Right hindlimb (tissue), 1 donor: ENCODE measurements at regions not wholly inside any gene's neighbourhood (a gene's known extent, or its start where the extent isn't known, plus 50 kb on each side); places are given as distances from the start of the nearest gene placed in this dataset.

Experiments
- DNase-seq: peaks from one replicate; pipeline ENCODE4 v3.0.0-alpha.2; 2018

DNA sequence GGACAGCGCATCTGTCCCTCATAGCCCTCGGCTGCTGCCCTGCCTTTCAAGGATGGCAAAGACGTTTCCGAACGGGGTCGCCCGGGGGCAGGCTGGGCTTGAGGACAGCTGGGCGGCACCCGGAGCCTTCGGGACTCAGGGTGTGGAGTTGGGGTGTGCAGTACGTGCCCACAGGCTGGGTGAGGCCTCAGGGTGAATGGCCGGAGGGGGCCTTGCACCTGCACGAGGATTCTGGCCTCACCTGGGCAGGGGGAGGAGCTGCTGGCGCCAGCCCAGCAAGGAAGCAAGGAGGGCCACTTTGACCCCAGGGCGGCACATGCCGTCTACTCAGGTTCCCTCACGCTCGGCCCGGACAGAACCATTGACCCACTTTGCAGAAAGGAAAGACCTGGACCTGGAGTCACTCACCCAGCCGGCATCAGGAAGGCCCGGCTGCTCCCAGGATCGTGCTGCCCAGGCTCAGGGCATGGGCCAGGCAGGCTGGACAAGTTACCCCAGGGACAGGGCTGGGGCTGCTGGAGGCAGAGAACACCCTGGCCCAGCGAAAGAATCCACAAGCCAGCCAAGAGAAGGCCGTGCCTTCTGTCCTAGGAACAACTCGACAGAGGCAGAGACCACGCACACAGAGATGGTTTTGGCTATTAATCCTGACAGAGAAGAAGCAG is 65.1 kb upstream of the TTC34 start:
- no peak for DNase-seq

GRCh38 chr1:2867087-2867425 is 65.6 kb upstream of the TTC34 start:
- DNase-seq = no peak

DNA sequence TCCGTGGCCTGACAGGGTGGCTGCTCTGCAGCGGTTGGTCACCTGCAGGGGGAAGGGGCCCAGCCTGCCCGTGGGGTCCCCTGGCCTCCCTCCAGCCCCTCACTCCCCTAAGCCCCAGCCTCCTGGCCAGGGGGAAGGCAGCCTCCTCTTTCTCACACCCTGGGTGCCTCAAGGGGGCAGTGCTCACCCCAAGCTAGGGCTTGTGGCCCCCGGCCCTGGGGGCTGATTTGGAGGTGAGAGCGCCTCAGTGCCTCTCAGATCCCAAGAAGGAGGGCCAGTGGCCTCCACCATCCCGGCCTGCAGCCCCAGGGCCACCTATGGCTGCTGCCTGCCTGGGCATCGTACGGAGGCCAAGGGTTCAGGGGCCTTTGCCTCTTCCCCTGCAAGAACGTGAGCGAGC is 66.4 kb upstream of the TTC34 start:
- no peak for DNase-seq

DNA sequence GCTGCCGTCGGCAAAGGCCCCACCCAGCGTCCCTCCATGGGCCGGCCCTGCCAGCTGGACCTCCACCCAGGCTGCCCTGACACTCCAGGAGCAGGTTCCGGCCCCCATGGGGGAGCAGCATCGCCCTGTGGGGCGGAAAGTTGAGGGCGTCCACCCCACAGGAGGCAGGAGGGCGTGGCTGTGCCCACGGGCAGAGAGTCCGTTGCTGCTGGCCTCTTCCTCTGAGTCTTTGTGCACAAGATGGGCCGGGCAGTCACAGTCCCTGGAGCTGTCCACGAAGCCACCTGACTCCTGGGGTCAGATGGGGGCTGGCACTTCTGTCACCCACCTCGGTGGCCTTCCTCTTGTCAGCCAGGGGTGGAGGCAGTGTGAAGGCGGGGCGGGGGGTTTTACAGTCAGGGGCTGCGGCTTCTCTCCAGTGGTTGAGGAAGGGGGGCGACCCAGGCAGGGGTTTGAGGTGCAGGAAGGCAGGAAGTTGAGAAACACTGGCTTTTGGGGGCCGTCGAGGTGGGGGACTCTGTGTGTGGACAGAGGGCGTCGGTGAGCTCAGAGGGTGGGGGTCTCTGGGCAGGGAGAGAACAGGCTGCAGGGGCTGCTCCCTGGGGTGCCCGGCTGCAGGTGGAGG is 67.2 kb upstream of the TTC34 start:
- no peak for DNase-seq

GRCh38 chr1:2871246-2871815 is 69.8 kb upstream of the TTC34 start:
- DNase-seq = no peak

- DNase-seq = no peak
Observed at GRCh38 chr1:2874207-2874606, 72.7 kb upstream of the TTC34 start.

GRCh38 chr1:2874607-2875480 is 73.4 kb upstream of the TTC34 start:
- no peak for DNase-seq

DNA sequence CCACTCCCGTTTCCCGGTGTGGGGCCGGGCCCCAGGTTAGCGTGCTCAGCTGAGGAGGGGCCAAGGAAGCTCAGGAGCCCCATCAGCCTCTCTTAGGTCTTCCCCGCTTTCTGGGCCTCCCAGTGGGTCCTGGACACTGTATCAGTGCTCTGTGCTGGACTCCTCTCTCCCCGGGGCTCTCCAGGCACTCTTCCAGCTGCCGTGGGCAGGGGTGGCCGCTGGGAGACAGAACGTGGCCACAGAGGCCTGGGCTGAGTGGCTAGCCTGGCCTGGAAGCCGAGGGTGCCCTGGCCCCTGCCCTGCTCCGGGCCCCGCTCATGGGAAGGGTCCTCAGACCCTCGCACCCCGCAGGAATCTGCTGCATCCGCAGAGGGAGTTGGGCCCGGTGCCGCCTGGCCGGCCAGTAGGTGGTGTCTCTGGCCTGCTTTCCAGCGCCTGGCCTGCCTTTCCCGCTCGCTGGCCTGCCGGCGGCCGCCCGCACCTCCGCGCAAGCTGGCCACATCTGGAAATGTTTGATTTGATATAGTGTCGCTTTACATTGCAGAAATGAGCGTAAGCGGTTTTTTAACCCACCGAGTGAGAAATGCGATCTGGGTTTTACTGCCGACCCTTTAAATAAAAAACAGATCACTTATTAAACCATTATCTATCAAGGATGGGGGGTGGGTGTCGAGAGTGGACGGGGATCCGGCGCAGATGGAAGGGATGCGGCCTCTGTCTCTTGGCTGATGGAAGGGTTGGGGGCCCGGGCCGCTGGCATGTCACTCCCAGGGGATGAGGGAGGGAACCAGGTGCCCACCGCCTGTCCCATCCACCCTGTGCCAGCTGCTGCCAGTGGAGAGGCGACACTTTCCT is 74.4 kb upstream of the TTC34 start:
- peak; percentile 73 for DNase-seq

DNA sequence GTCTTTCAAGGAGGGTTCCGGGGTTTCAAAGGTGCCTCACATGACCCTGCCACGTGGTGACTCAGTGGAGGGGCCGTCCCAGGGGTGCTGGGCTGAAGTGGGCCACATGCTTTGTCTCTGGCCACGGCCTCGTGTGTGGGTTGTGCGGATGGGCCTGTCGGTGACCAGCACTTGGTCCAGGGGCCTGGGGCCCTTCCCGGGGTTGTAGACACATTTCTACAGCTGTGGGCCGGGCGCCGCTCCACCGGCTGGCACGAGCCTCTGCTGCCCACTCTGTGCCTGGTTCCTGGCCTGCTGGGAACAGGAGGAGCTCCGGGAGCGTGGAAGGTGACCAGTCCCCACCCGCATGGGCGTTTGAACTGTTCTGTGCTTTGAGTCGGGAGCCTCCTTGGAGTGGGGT is 75.4 kb upstream of the TTC34 start:
- DNase-seq = no peak

- no peak for DNase-seq
Observed at GRCh38 chr1:2877391-2877790, 75.9 kb upstream of the TTC34 start.

DNA sequence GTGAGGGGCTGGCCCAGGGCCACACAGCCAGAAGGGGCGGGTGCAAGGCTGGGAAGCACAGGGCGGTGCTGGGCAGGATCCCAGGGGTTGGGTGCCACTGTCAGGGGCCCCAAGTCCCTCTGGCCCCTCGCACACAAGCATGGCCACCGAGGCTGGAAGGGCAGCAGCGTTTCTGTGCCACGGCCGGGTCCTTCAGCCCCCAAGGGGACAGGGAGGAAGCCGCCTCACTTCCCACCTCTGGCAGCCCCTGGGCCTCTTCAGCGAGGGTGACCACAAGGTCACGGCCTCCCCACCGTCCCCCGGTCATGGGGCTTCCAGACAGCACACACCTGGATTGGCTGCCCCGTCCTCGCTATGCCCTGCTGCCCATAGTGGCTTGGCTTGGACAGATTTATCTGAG is 77.1 kb upstream of the TTC34 start:
- DNase-seq = no peak

- no peak for DNase-seq
Observed at GRCh38 chr1:2879026-2879425, 77.5 kb upstream of the TTC34 start.

GRCh38 chr1:2879591-2879990 is 78.1 kb upstream of the TTC34 start:
- DNase-seq = no peak

DNA sequence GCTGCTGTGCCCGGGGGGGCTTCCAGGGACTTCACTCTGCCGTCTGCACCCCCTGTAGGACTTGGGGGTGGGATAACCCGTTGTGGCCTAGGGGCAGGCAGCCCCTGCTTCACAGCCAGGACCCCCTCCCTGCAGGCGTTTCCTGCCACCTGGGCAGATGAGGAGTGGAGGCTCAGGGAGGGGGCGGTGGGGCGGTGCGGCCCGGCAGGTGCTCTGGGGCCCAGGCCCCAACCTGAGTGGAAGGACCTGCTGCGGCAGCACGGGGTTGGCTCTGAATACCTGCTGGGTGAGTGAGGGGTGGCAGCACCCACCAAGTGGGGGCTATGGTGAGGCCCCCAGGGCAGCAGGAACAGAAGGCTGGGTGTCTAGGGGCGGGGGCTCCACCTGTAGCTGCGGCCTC is 78.6 kb upstream of the TTC34 start:
- DNase-seq = no peak

GRCh38 chr1:2880812-2881295 is 79.4 kb upstream of the TTC34 start:
- DNase-seq = no peak

- DNase-seq = no peak
Observed at GRCh38 chr1:2881556-2881955, 80.1 kb upstream of the TTC34 start.

GRCh38 chr1:2882966-2883696 is 81.6 kb upstream of the TTC34 start:
- DNase-seq = no peak

GRCh38 chr1:2885001-2885400 is 83.5 kb upstream of the TTC34 start:
- DNase-seq = no peak

- no peak for DNase-seq
Observed at GRCh38 chr1:2886631-2887030, 85.1 kb upstream of the TTC34 start.

- DNase-seq = no peak
Observed at GRCh38 chr1:2887941-2888855, 86.7 kb upstream of the TTC34 start.
